ENCODE measurements at regions not wholly inside any gene's neighbourhood (a gene's known extent, or its start where the extent isn't known, plus 50 kb on each side); places are given as distances from the start of the nearest gene placed in this dataset.

- TF ChIP-seq CTCF (IDR thresholded peaks at IDR 0.05 in 4 of 5, conservative IDR thresholded peaks at IDR 0.05 in 1 of 5) = no peak
- TF ChIP-seq POLR2A (IDR thresholded peaks at IDR 0.05) = no peak
Measured at GRCh38 chr13:99050983-99051488, 73.2 kb upstream of the DOCK9 start.

Measured in gastrocnemius medialis (tissue), 4 donors.